A549 (cell line): ENCODE measurements at regions not wholly inside any gene's neighbourhood (a gene's known extent, or its start where the extent isn't known, plus 50 kb on each side); places are given as distances from the start of the nearest gene placed in this dataset.
"Not testable (repeated sequence)": the region's sequence is repeated elsewhere in the genome, so short reads cannot be mapped to it uniquely, and the experiment has no call there.

Experiments
- ATAC-seq, 2 experiments: fragments of 200-7000 bp in 1 of 2; fragments of >200 bp in 1 of 2; cut with Nextera tagmentation in 1 of 2; cut with Tn5 transposase in 1 of 2; 3 replicates each; pipeline versions ENCODE4 v1.8.0 to v1.9.1; 2018 to 2020; ENCODE audit warnings: mild to moderate bottlenecking in 1 of 2, moderate library complexity in 1 of 2
- CTCF ChIA-PET: fragments of 300-600 bp; sonication (Branson Sonifier 250); formaldehyde crosslinking; extraction: SDS; loops from one replicate; lab custom pipeline; 2021; ENCODE audit warnings: antibody characterized with exemption, inconsistent platforms; lab: Yijun Ruan, JAX
- POLR2A ChIA-PET: fragments of 350-600 bp; formaldehyde crosslinking; extraction: SDS; loops from one replicate; lab custom pipeline; 2021; ENCODE audit warnings: antibody characterized with exemption, inconsistent platforms; lab: Yijun Ruan, JAX
- DNase-seq, 2 experiments: peaks; one replicate each; pipeline versions ENCODE4 v3.0.0 to v3.0.0-alpha.2; 2011 to 2016; ENCODE audit warnings: low read depth in 1 of 2, low spot score in 1 of 2
- FAIRE-seq: peaks from 2 replicates; lab custom pipeline; 2011; peaks lifted over from hg19 to GRCh38; lab: Jason Lieb, UNC
- H3K27ac ChIP-seq, 2 experiments: fragments of >200 bp; sonication (Bioruptor Twin); formaldehyde crosslinking; 3 replicates each; pipeline ENCODE4 v1.5.1; 2016 to 2017
- H3K4me1 ChIP-seq: fragments of >200 bp; sonication (Bioruptor Twin); formaldehyde crosslinking; 3 replicates; pipeline ENCODE4 v1.6.1; 2016
- H3K4me2 ChIP-seq: fragments of >200 bp; sonication (Bioruptor Twin); formaldehyde crosslinking; 3 replicates; pipeline ENCODE4 v1.6.1; 2016
- H3K4me3 ChIP-seq: fragments of >200 bp; sonication (Bioruptor Twin); formaldehyde crosslinking; 3 replicates; pipeline ENCODE4 v1.5.1; 2016
- H3K9me3 ChIP-seq: fragments of >200 bp; sonication (Bioruptor Twin); formaldehyde crosslinking; 3 replicates; pipeline ENCODE4 v1.6.1; 2016
- ATOH8 ChIP-seq: fragments of 250-450 bp; sonication (Bioruptor Pico); IDR thresholded peaks from 2 replicates; pipeline ENCODE4 v1.5.0; 2020; ENCODE audit warnings: low read depth, mild to moderate bottlenecking, moderate library complexity
- CBX2 ChIP-seq: fragments of 200-600 bp; sonication (generic); IDR thresholded peaks from 2 replicates; pipeline ENCODE4 v1.6.1; 2016; ENCODE audit warnings: low read depth, mild to moderate bottlenecking, borderline replicate concordance
- CEBPB ChIP-seq, 2 experiments: fragments of >200 bp in 1 of 2; sonication (Bioruptor Twin) in 1 of 2; formaldehyde crosslinking in 1 of 2; IDR thresholded peaks; 2 replicates each; pipeline ENCODE4 v1.6.1; 2012 to 2016
- CHD4 ChIP-seq: fragments of 200-600 bp; sonication (generic); IDR thresholded peaks from 2 replicates; pipeline ENCODE4 v1.6.1; 2016; ENCODE audit warnings: antibody characterized with exemption, mild to moderate bottlenecking, borderline replicate concordance
- CTCF ChIP-seq: fragments of >200 bp; sonication (Bioruptor Twin); formaldehyde crosslinking; IDR thresholded peaks from 3 replicates; pipeline ENCODE4 v1.5.1; 2016
- EHMT2 ChIP-seq: fragments of 200-600 bp; sonication (generic); IDR thresholded peaks from 2 replicates; pipeline ENCODE4 v1.6.1; 2016; ENCODE audit warnings: antibody characterized with exemption, low read depth, mild to moderate bottlenecking, moderate library complexity
- ELK1 ChIP-seq: fragments of 150-350 bp; IDR thresholded peaks from 2 replicates; pipeline ENCODE4 v1.6.1; 2014; ENCODE audit warnings: low read depth, mild to moderate bottlenecking, low read length
- ESRRA ChIP-seq: fragments of 150-350 bp; IDR thresholded peaks from 2 replicates; pipeline ENCODE4 v1.6.1; 2014; ENCODE audit warnings: mild to moderate bottlenecking, low read length, borderline replicate concordance
- FOSB ChIP-seq: fragments of 250-450 bp; sonication (Bioruptor Pico); IDR thresholded peaks from 2 replicates; pipeline ENCODE4 v1.5.0; 2020; ENCODE audit warnings: mild to moderate bottlenecking, moderate library complexity
- GATA3 ChIP-seq: IDR thresholded peaks from 2 replicates; pipeline ENCODE4 v1.6.1; 2012; ENCODE audit warnings: borderline replicate concordance
- KDM1A ChIP-seq: fragments of 200-600 bp; sonication (generic); IDR thresholded peaks from 2 replicates; pipeline ENCODE4 v1.6.1; 2016; ENCODE audit warnings: low read depth, mild to moderate bottlenecking
- NR3C1 ChIP-seq: fragments of >200 bp; sonication (Bioruptor Twin); formaldehyde crosslinking; IDR thresholded peaks from 3 replicates; pipeline ENCODE4 v1.6.1; 2017
- RCOR1 ChIP-seq: fragments of 150-350 bp; IDR thresholded peaks from 2 replicates; pipeline ENCODE4 v1.6.1; 2014; ENCODE audit warnings: antibody characterized with exemption, low read length, low read depth
- SMC3 ChIP-seq: fragments of >200 bp; sonication (Bioruptor Twin); formaldehyde crosslinking; IDR thresholded peaks from 3 replicates; pipeline ENCODE4 v1.6.1; 2018; ENCODE audit warnings: inconsistent platforms
- TFCP2L1 ChIP-seq: fragments of 250-450 bp; sonication (Bioruptor Pico); IDR thresholded peaks from 2 replicates; pipeline ENCODE4 v1.5.0; 2021; ENCODE audit warnings: mild to moderate bottlenecking
- USF2 ChIP-seq: fragments of 450-650 bp; IDR thresholded peaks from 2 replicates; pipeline ENCODE4 v1.6.1; 2014; ENCODE audit warnings: antibody characterized with exemption
- ZNF302 ChIP-seq: fragments of 250-450 bp; sonication (Bioruptor Pico); IDR thresholded peaks from 2 replicates; pipeline ENCODE4 v1.9.0; 2021; ENCODE audit warnings: inconsistent platforms, mild to moderate bottlenecking, moderate library complexity
- WGBS: methylation state at CpG from one replicate; pipeline ENCODE4 v1.1.6; 2017; ENCODE audit errors: missing lambda C conversion rate; 5-methylcytosine and 5-hydroxymethylcytosine counted together

- ChIA-PET POLR2A (no interaction called here), CTCF (no interaction called here)
- no peak overlapping the region for H3K4me3 ChIP-seq
- no peak overlapping the region for H3K4me2 ChIP-seq
- H3K9me3 ChIP-seq, result no peaks in the 10 kb centered on the region
- WGBS, result 2% methylated on average over 2 of the region's 2 CpGs
- no peaks in the 10 kb centered on the region for H3K4me1 ChIP-seq
- TF ChIP-seq TFCP2L1 (CRISPR knock-in tag), result no peak
- no peak for ATAC-seq
- no peak overlapping the region for H3K27ac ChIP-seq
- FAIRE-seq, result no peak
- DNase-seq, result no peak
Observed at GRCh38 chr4:17008834-17009345, 110.4 kb upstream of the LDB2 start.

GRCh38 chr4:17003606-17004392 lies 105.4 kb upstream of the LDB2 start:
- ATAC-seq, POLR2A ChIA-PET, CTCF ChIA-PET, DNase-seq, H3K4me2 ChIP-seq, H3K4me1 ChIP-seq, H3K4me3 ChIP-seq, H3K9me3 ChIP-seq, FAIRE-seq, H3K27ac ChIP-seq: not testable (repeated sequence)
- 40% methylated on average over 14 of the region's 16 CpGs for WGBS

GRCh38 chr4:16995451-16995850 lies 97.0 kb upstream of the LDB2 start:
- ATAC-seq (no peak), DNase-seq (no peak), FAIRE-seq (no peak)
- no peaks in the 10 kb centered on the region for H3K9me3 ChIP-seq
- POLR2A ChIA-PET, result no interaction called here
- H3K27ac ChIP-seq, result no peak overlapping the region
- WGBS, result 0% methylated on average over 1 of the region's 1 CpG
- no peak overlapping the region for H3K4me2 ChIP-seq
- CTCF ChIA-PET, result no interaction called here
- H3K4me1 ChIP-seq, result no peaks in the 10 kb centered on the region
- no peak for TF ChIP-seq ELK1
- no peak overlapping the region for H3K4me3 ChIP-seq

GRCh38 chr4:16993956-16994840 lies 95.8 kb upstream of the LDB2 start:
- 15% methylated on average over 5 of the region's 5 CpGs for WGBS
- ChIA-PET CTCF (no interaction called here), POLR2A (no interaction called here)
- H3K4me3 ChIP-seq, result no peak overlapping the region
- FAIRE-seq (no peak), ATAC-seq (no peak), DNase-seq (no peak)
- H3K4me2 ChIP-seq, result no peak overlapping the region
- H3K9me3 ChIP-seq, result no peaks in the 10 kb centered on the region
- H3K27ac ChIP-seq, result no peak overlapping the region
- TF ChIP-seq ZNF302 (CRISPR knock-in tag) (no peak), USF2 (no peak), EHMT2 (no peak)
- H3K4me1 ChIP-seq, result no peaks in the 10 kb centered on the region

- DNase-seq, result no peak
- WGBS, result 2% methylated on average over 5 of the region's 5 CpGs
- H3K4me2 ChIP-seq, result no peak overlapping the region
- ChIA-PET CTCF (no interaction called here), POLR2A (no interaction called here)
- no peak overlapping the region for H3K27ac ChIP-seq
- no peak for FAIRE-seq
- H3K4me1 ChIP-seq, result no peaks in the 10 kb centered on the region
- ATAC-seq, result no peak
- no peaks in the 10 kb centered on the region for H3K9me3 ChIP-seq
- H3K4me3 ChIP-seq, result no peak overlapping the region
- TF ChIP-seq RCOR1, result no peak
- TF ChIP-seq ATOH8 (CRISPR knock-in tag), result no peak
- no peak for TF ChIP-seq CTCF
- no peak for TF ChIP-seq KDM1A
- no peak for TF ChIP-seq NR3C1
- no peak for TF ChIP-seq SMC3
- TF ChIP-seq FOSB, result no peak
- no peak for TF ChIP-seq GATA3
- no peak for TF ChIP-seq CBX2
- TF ChIP-seq CHD4, result no peak
- no peak for TF ChIP-seq ESRRA
- no peak for TF ChIP-seq CEBPB (IDR thresholded peaks at IDR 0.05)
Observed at GRCh38 chr4:16992566-16993225, 94.3 kb upstream of the LDB2 start.
